PC-3 (cell line): ENCODE measurements at regions not wholly inside any gene's neighbourhood (a gene's known extent, or its start where the extent isn't known, plus 50 kb on each side); places are given as distances from the start of the nearest gene placed in this dataset.
"Not testable (repeated sequence)": the region's sequence is repeated elsewhere in the genome, so short reads cannot be mapped to it uniquely, and the experiment has no call there.

Experiments
- EZH2phosphoT487 ChIP-seq: fragments of 300-600 bp; sonication (generic); IDR thresholded peaks from 2 replicates; pipeline ENCODE4 v1.6.1; 2018; ENCODE audit warnings: mild to moderate bottlenecking, antibody characterized with exemption, low read length, borderline replicate concordance
- TF ChIP-seq, protein P1 (sequence below): fragments of 300-600 bp; sonication (generic); conservative IDR thresholded peaks from 2 replicates; pipeline ENCODE4 v1.5.1; 2017; ENCODE audit warnings: antibody characterized with exemption, low read depth, mild to moderate bottlenecking, low read length

DNA sequence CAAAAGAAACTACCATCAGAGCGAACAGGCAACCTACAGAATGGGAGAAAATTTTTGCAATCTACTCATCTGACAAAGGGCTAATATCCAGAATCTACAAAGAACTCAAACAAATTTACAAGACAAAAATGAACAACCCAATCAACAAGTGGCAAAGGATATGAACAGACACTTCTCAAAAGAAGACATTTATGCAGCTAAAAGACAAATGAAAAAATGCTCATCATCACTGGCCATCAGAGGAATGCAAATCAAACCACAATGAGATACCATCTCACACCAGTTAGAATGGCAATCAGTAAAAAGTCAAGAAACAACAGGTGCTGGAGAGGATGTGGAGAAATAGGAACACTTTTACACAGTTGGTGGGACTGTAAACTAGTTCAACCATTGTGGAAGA, 425.0 kb downstream of the NPIPA8 start:
- TF ChIP-seq, protein P1, sequence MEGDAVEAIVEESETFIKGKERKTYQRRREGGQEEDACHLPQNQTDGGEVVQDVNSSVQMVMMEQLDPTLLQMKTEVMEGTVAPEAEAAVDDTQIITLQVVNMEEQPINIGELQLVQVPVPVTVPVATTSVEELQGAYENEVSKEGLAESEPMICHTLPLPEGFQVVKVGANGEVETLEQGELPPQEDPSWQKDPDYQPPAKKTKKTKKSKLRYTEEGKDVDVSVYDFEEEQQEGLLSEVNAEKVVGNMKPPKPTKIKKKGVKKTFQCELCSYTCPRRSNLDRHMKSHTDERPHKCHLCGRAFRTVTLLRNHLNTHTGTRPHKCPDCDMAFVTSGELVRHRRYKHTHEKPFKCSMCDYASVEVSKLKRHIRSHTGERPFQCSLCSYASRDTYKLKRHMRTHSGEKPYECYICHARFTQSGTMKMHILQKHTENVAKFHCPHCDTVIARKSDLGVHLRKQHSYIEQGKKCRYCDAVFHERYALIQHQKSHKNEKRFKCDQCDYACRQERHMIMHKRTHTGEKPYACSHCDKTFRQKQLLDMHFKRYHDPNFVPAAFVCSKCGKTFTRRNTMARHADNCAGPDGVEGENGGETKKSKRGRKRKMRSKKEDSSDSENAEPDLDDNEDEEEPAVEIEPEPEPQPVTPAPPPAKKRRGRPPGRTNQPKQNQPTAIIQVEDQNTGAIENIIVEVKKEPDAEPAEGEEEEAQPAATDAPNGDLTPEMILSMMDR = not testable (repeated sequence)
- not testable (repeated sequence) for TF ChIP-seq EZH2phosphoT487
